ENCODE measurements at regions not wholly inside any gene's neighbourhood (a gene's known extent, or its start where the extent isn't known, plus 50 kb on each side); places are given as distances from the start of the nearest gene placed in this dataset.
"Not testable (repeated sequence)": the region's sequence is repeated elsewhere in the genome, so short reads cannot be mapped to it uniquely, and the experiment has no call there.

DNA sequence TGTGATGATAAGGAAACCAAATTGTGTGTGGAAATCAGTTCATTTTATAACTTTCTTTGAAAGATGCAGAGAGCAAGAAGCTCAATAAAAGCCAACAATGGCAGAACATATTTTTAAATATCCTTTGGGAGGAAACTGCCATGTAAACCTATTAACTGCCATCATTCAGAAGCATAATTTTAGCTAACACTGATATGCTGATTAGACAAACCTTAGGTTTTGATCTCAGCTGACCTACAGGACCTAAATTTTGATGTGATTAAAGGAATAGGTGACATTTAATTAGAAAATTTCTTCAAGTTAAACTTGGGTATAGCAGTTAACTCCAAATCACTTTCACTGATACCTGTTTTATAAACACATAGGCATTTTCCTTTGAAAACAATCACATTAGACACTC is 187.1 kb downstream of the TFAP2B start:
- H3K9me3 Mint-ChIP-seq: peaks cover 0 to 17% (median 2%) of the 10 kb centered on the region in 11 donors
- H3K27ac Mint-ChIP-seq: no peak overlapping the region
- no peak overlapping the region for H3K4me3 Mint-ChIP-seq
- Histone ChIP-seq H3K27ac (ENCODE audit: low read depth, low read length) (no peak overlapping the region), H3K27me3 (ENCODE audit: control insufficient read depth in 2 of 2, insufficient read depth in 2 of 2, low read length in 2 of 2) (no peaks in the 10 kb centered on the region), H3K4me1 (ENCODE audit: control insufficient read depth in 2 of 2, insufficient read depth in 2 of 2, low read length in 2 of 2) (no peaks in the 10 kb centered on the region), H3K36me3 (ENCODE audit: control insufficient read depth in 2 of 3, insufficient read depth in 3 of 3, low read length in 3 of 3) (no peaks in the 10 kb centered on the region), H3K4me3 (ENCODE audit: low read length) (no peak overlapping the region), H3K9me3 (ENCODE audit: control insufficient read depth in 2 of 3, low read length in 3 of 3) (no peaks in the 10 kb centered on the region)
- intact Hi-C loops (cut with micrococcal nuclease): no loop called here
- ATAC-seq (no peak), DNase-seq (no peak)
- peaks cover 0 to 3% (median 0%) of the 10 kb centered on the region in 5 donors for H3K36me3 Mint-ChIP-seq
- ChIA-PET CTCF (no interaction called here), POLR2A (no interaction called here)
- H3K4me1 Mint-ChIP-seq: no peaks in the 10 kb centered on the region
- no peaks in the 10 kb centered on the region for H3K27me3 Mint-ChIP-seq

DNA sequence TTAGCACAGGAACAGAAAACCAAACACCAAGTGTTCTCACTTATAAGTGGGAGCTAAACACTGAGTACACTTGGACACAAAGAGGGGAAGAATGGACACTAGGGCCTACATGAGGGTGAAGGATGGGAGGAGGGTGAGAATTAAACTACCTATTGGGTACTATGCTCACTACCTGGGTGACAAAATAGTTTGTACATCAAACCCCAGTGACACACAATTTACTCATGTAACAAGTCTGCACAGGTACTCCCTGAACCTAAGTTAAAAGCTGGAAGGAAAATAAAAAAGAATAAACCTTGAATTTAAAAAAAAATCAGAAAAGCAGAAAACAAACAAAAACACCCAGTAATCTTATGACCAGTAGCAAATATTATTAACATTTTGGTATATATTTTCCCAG is 188.6 kb downstream of the TFAP2B start:
- peaks cover 0 to 9% (median 2%) of the 10 kb centered on the region in 11 donors for H3K9me3 Mint-ChIP-seq
- no peak overlapping the region for H3K4me3 Mint-ChIP-seq
- ATAC-seq (no peak), DNase-seq (no peak)
- Histone ChIP-seq H3K36me3 (ENCODE audit: control insufficient read depth in 2 of 3, insufficient read depth in 3 of 3, low read length in 3 of 3) (no peaks in the 10 kb centered on the region), H3K27me3 (ENCODE audit: control insufficient read depth in 2 of 2, insufficient read depth in 2 of 2, low read length in 2 of 2) (no peaks in the 10 kb centered on the region), H3K4me3 (ENCODE audit: low read length) (no peak overlapping the region), H3K4me1 (ENCODE audit: control insufficient read depth in 2 of 2, insufficient read depth in 2 of 2, low read length in 2 of 2) (no peaks in the 10 kb centered on the region), H3K9me3 (ENCODE audit: control insufficient read depth in 2 of 3, low read length in 3 of 3) (no peaks in the 10 kb centered on the region), H3K27ac (ENCODE audit: low read depth, low read length) (no peak overlapping the region)
- no peaks in the 10 kb centered on the region for H3K4me1 Mint-ChIP-seq
- ChIA-PET CTCF (no interaction called here), POLR2A (no interaction called here)
- intact Hi-C loops (cut with micrococcal nuclease): no loop called here
- peaks cover 0 to 3% (median 0%) of the 10 kb centered on the region in 5 donors for H3K36me3 Mint-ChIP-seq
- H3K27me3 Mint-ChIP-seq: no peaks in the 10 kb centered on the region
- no peak overlapping the region for H3K27ac Mint-ChIP-seq

DNA sequence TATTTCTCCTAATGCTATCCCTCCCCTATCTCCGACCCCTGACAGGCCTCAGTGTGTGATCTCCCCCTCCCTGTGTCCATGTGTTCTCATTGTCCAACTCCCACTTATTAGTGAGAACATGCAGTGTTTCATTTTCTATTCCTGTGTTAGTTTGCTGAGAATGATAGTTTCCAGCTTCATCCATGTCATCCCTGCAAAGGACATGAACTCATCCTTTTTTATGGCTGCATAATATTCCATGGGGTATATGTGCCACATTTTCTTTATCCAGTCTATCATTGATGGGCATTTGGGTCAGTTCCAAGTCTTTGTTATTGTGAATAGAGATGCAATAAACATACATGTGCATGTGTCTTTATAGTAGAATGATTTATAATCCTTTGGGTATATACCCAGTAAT is 190.0 kb downstream of the TFAP2B start:
- H3K4me1 Mint-ChIP-seq; POLR2A ChIA-PET; H3K27me3 ChIP-seq (ENCODE audit: control insufficient read depth in 2 of 2, insufficient read depth in 2 of 2, low read length in 2 of 2); H3K27me3 Mint-ChIP-seq; H3K9me3 Mint-ChIP-seq; CTCF ChIA-PET; H3K36me3 ChIP-seq (ENCODE audit: control insufficient read depth in 2 of 3, insufficient read depth in 3 of 3, low read length in 3 of 3); H3K27ac Mint-ChIP-seq; H3K4me3 Mint-ChIP-seq; H3K36me3 Mint-ChIP-seq; H3K27ac ChIP-seq (ENCODE audit: low read depth, low read length); ATAC-seq; H3K9me3 ChIP-seq (ENCODE audit: control insufficient read depth in 2 of 3, low read length in 3 of 3); DNase-seq; H3K4me3 ChIP-seq (ENCODE audit: low read length); intact Hi-C loops (cut with micrococcal nuclease); H3K4me1 ChIP-seq (ENCODE audit: control insufficient read depth in 2 of 2, insufficient read depth in 2 of 2, low read length in 2 of 2): not testable (repeated sequence)

GRCh38 chr6:51013376-51013775 is 194.7 kb downstream of the TFAP2B start:
- ChIA-PET POLR2A (no interaction called here), CTCF (no interaction called here)
- Histone ChIP-seq H3K4me3 (ENCODE audit: low read length) (no peak overlapping the region), H3K9me3 (ENCODE audit: control insufficient read depth in 2 of 3, low read length in 3 of 3) (no peaks in the 10 kb centered on the region), H3K4me1 (ENCODE audit: control insufficient read depth in 2 of 2, insufficient read depth in 2 of 2, low read length in 2 of 2) (no peaks in the 10 kb centered on the region), H3K27ac (ENCODE audit: low read depth, low read length) (no peak overlapping the region), H3K27me3 (ENCODE audit: control insufficient read depth in 2 of 2, insufficient read depth in 2 of 2, low read length in 2 of 2) (no peaks in the 10 kb centered on the region), H3K36me3 (ENCODE audit: control insufficient read depth in 2 of 3, insufficient read depth in 3 of 3, low read length in 3 of 3) (no peaks in the 10 kb centered on the region)
- H3K4me3 Mint-ChIP-seq: no peak overlapping the region
- intact Hi-C loops (cut with micrococcal nuclease): no loop called here
- H3K27ac Mint-ChIP-seq: no peak overlapping the region
- H3K36me3 Mint-ChIP-seq: no peaks in the 10 kb centered on the region
- no peak for ATAC-seq
- H3K9me3 Mint-ChIP-seq: peaks cover 0 to 13% (median 2%) of the 10 kb centered on the region in 11 donors
- H3K27me3 Mint-ChIP-seq: no peaks in the 10 kb centered on the region
- no peaks in the 10 kb centered on the region for H3K4me1 Mint-ChIP-seq
- no peak for DNase-seq

- peaks cover 0 to 5% (median 0%) of the 10 kb centered on the region in 11 donors for H3K9me3 Mint-ChIP-seq
- ATAC-seq: no peak
- POLR2A ChIA-PET: no interaction called here
Observed at GRCh38 chr6:51015394-51015793, 196.7 kb downstream of the TFAP2B start.

GRCh38 chr6:51016489-51016888 is 197.8 kb downstream of the TFAP2B start:
- CTCF ChIA-PET: no interaction called here
- Mint-ChIP-seq H3K36me3 (no peaks in the 10 kb centered on the region), H3K27me3 (no peaks in the 10 kb centered on the region), H3K9me3 (peaks cover 0 to 5% (median 0%) of the 10 kb centered on the region in 11 donors), H3K4me1 (no peaks in the 10 kb centered on the region), H3K4me3 (no peak overlapping the region), H3K27ac (no peak overlapping the region)
- Histone ChIP-seq H3K27me3 (ENCODE audit: control insufficient read depth in 2 of 2, insufficient read depth in 2 of 2, low read length in 2 of 2) (no peaks in the 10 kb centered on the region), H3K4me3 (ENCODE audit: low read length) (no peak overlapping the region), H3K4me1 (ENCODE audit: control insufficient read depth in 2 of 2, insufficient read depth in 2 of 2, low read length in 2 of 2) (no peaks in the 10 kb centered on the region), H3K9me3 (ENCODE audit: control insufficient read depth in 2 of 3, low read length in 3 of 3) (no peaks in the 10 kb centered on the region), H3K36me3 (ENCODE audit: control insufficient read depth in 2 of 3, insufficient read depth in 3 of 3, low read length in 3 of 3) (no peaks in the 10 kb centered on the region), H3K27ac (ENCODE audit: low read depth, low read length) (no peak overlapping the region)
- no peak for DNase-seq
- intact Hi-C loops (cut with micrococcal nuclease): no loop called here
- ATAC-seq: no peak
- POLR2A ChIA-PET: no interaction called here

More at GRCh38 chr6:51015394-51015793, 196.7 kb downstream of the TFAP2B start:
- Mint-ChIP-seq H3K4me1 (no peaks in the 10 kb centered on the region), H3K4me3 (no peak overlapping the region), H3K27ac (no peak overlapping the region), H3K36me3 (no peaks in the 10 kb centered on the region), H3K27me3 (no peaks in the 10 kb centered on the region)
- CTCF ChIA-PET: no interaction called here
- intact Hi-C loops (cut with micrococcal nuclease): no loop called here
- no peak overlapping the region for H3K4me3 ChIP-seq (ENCODE audit: low read length)
- H3K36me3 ChIP-seq (ENCODE audit: control insufficient read depth in 2 of 3, insufficient read depth in 3 of 3, low read length in 3 of 3): no peaks in the 10 kb centered on the region
- no peaks in the 10 kb centered on the region for H3K4me1 ChIP-seq (ENCODE audit: control insufficient read depth in 2 of 2, insufficient read depth in 2 of 2, low read length in 2 of 2)
- DNase-seq: no peak
- H3K27me3 ChIP-seq (ENCODE audit: control insufficient read depth in 2 of 2, insufficient read depth in 2 of 2, low read length in 2 of 2): no peaks in the 10 kb centered on the region
- H3K9me3 ChIP-seq (ENCODE audit: control insufficient read depth in 2 of 3, low read length in 3 of 3): no peaks in the 10 kb centered on the region
- no peak overlapping the region for H3K27ac ChIP-seq (ENCODE audit: low read depth, low read length)

DNA sequence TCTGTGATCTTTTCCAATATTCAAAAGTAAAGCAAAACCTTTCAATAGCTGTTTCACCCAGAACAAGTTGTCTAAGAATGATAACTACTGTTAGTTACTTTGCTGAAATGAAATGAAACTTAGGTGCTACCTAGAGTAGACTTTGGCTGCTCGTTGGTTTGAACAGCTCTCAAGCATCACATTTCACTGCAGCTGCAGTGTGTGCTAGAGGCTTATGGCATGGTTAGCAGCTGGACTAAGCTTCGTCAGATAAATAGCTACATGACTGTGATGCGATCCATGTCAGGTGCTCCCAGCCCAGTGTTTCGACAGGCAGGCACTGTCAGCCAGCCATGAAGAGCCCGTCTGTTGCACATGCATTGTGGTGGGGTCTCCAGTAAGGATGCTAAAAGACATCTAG is 201.1 kb downstream of the TFAP2B start:
- Mint-ChIP-seq H3K9me3 (peaks cover 0 to 11% (median 0%) of the 10 kb centered on the region in 11 donors), H3K27ac (no peak overlapping the region), H3K4me3 (no peak overlapping the region), H3K36me3 (no peaks in the 10 kb centered on the region), H3K4me1 (no peaks in the 10 kb centered on the region), H3K27me3 (no peaks in the 10 kb centered on the region)
- no peaks in the 10 kb centered on the region for H3K27me3 ChIP-seq (ENCODE audit: control insufficient read depth in 2 of 2, insufficient read depth in 2 of 2, low read length in 2 of 2)
- CTCF ChIA-PET: no interaction called here
- intact Hi-C loops (cut with micrococcal nuclease): no loop called here
- ATAC-seq (no peak), DNase-seq (no peak)
- no peak overlapping the region for H3K4me3 ChIP-seq (ENCODE audit: low read length)
- H3K27ac ChIP-seq (ENCODE audit: low read depth, low read length): no peak overlapping the region
- no peaks in the 10 kb centered on the region for H3K36me3 ChIP-seq (ENCODE audit: control insufficient read depth in 2 of 3, insufficient read depth in 3 of 3, low read length in 3 of 3)
- no peaks in the 10 kb centered on the region for H3K9me3 ChIP-seq (ENCODE audit: control insufficient read depth in 2 of 3, low read length in 3 of 3)
- H3K4me1 ChIP-seq (ENCODE audit: control insufficient read depth in 2 of 2, insufficient read depth in 2 of 2, low read length in 2 of 2): no peaks in the 10 kb centered on the region
- POLR2A ChIA-PET: no interaction called here

Measured in naive thymus-derived CD4-positive, alpha-beta T cell (primary cell).